Parathyroid adenoma (tissue), 2 donors: ENCODE measurements at regions not wholly inside any gene's neighbourhood (a gene's known extent, or its start where the extent isn't known, plus 50 kb on each side); places are given as distances from the start of the nearest gene placed in this dataset.

Experiments used
- H2AFZ ChIP-seq: fragments of 300-600 bp; sonication (generic); one replicate; pipeline ENCODE4 v1.7.0; 2017; ENCODE audit warnings: antibody characterized with exemption, mild to moderate bottlenecking
- H3K27ac ChIP-seq: fragments of 300-600 bp; sonication (generic); one replicate; pipeline ENCODE4 v1.7.0; 2017
- H3K27me3 ChIP-seq: fragments of 300-600 bp; sonication (generic); one replicate; pipeline ENCODE4 v1.7.0; 2017; ENCODE audit warnings: low read length; ENCODE audit not compliant: control insufficient read depth, insufficient read depth
- H3K36me3 ChIP-seq: fragments of 300-600 bp; sonication (generic); one replicate; pipeline ENCODE4 v1.7.0; 2017; ENCODE audit warnings: low read length; ENCODE audit not compliant: control insufficient read depth, insufficient read depth
- H3K4me1 ChIP-seq: fragments of 300-600 bp; sonication (generic); one replicate; pipeline ENCODE4 v1.7.0; 2017; ENCODE audit warnings: control low read depth
- H3K4me2 ChIP-seq: fragments of 300-600 bp; sonication (generic); one replicate; pipeline ENCODE4 v1.7.0; 2017; ENCODE audit warnings: low read length
- H3K4me3 ChIP-seq: fragments of 300-600 bp; sonication (generic); one replicate; pipeline ENCODE4 v1.7.0; 2017; ENCODE audit warnings: low read depth, low read length
- H3K79me2 ChIP-seq: fragments of 300-600 bp; sonication (generic); one replicate; pipeline ENCODE4 v1.7.0; 2017; ENCODE audit warnings: control low read depth
- H3K9ac ChIP-seq: fragments of 300-600 bp; sonication (generic); one replicate; pipeline ENCODE4 v1.7.0; 2017; ENCODE audit warnings: mild to moderate bottlenecking
- H3K9me3 ChIP-seq: fragments of 300-600 bp; sonication (generic); one replicate; pipeline ENCODE4 v1.7.0; 2017; ENCODE audit warnings: low read length; ENCODE audit not compliant: control insufficient read depth
- CTCF ChIP-seq: fragments of 300-600 bp; sonication (generic); IDR thresholded peaks from one replicate; pipeline ENCODE4 v1.7.0; 2017; ENCODE audit warnings: antibody characterized with exemption, mild to moderate bottlenecking
- donor health status: primary hyperparathyroidism.

- Histone ChIP-seq H3K9me3 (no peaks in the 10 kb centered on the region), H2AFZ (no peak overlapping the region), H3K4me1 (no peaks in the 10 kb centered on the region), H3K4me3 (no peak overlapping the region), H3K9ac (no peak overlapping the region), H3K36me3 (no peaks in the 10 kb centered on the region), H3K27me3 (no peaks in the 10 kb centered on the region), H3K27ac (no peak overlapping the region), H3K4me2 (no peak overlapping the region), H3K79me2 (no peaks in the 10 kb centered on the region)
- TF ChIP-seq CTCF = no peak
These were observed 751.1 kb downstream of the FGF9 start for GRCh38 chr13:22422023-22422422.

GRCh38 chr13:22422712-22423111, 751.8 kb downstream of the FGF9 start:
- no peak overlapping the region for H3K9ac ChIP-seq
- no peak for TF ChIP-seq CTCF
- H3K36me3 ChIP-seq = no peaks in the 10 kb centered on the region
- no peak overlapping the region for H3K4me2 ChIP-seq
- no peaks in the 10 kb centered on the region for H3K4me1 ChIP-seq
- H3K27ac ChIP-seq = no peak overlapping the region
- no peaks in the 10 kb centered on the region for H3K27me3 ChIP-seq
- no peak overlapping the region for H2AFZ ChIP-seq
- no peaks in the 10 kb centered on the region for H3K9me3 ChIP-seq
- H3K79me2 ChIP-seq = no peaks in the 10 kb centered on the region
- H3K4me3 ChIP-seq = no peak overlapping the region

GRCh38 chr13:22423261-22423660, 752.4 kb downstream of the FGF9 start:
- no peak overlapping the region for H3K27ac ChIP-seq
- no peak overlapping the region for H3K4me2 ChIP-seq
- no peaks in the 10 kb centered on the region for H3K36me3 ChIP-seq
- H3K9me3 ChIP-seq = no peaks in the 10 kb centered on the region
- no peaks in the 10 kb centered on the region for H3K4me1 ChIP-seq
- H3K79me2 ChIP-seq = no peaks in the 10 kb centered on the region
- H2AFZ ChIP-seq = no peak overlapping the region
- H3K27me3 ChIP-seq = no peaks in the 10 kb centered on the region
- no peak overlapping the region for H3K4me3 ChIP-seq
- H3K9ac ChIP-seq = no peak overlapping the region
- no peak for TF ChIP-seq CTCF

GRCh38 chr13:22425087-22425486, 754.2 kb downstream of the FGF9 start:
- no peaks in the 10 kb centered on the region for H3K9me3 ChIP-seq
- no peaks in the 10 kb centered on the region for H3K36me3 ChIP-seq

More at GRCh38 chr13:22425087-22425486, 754.2 kb downstream of the FGF9 start:
- Histone ChIP-seq H3K4me2 (no peak overlapping the region), H3K27ac (no peak overlapping the region), H3K4me1 (no peaks in the 10 kb centered on the region), H3K27me3 (no peaks in the 10 kb centered on the region), H3K79me2 (no peaks in the 10 kb centered on the region), H2AFZ (no peak overlapping the region), H3K4me3 (no peak overlapping the region), H3K9ac (no peak overlapping the region)
- TF ChIP-seq CTCF = no peak
